ENCODE measurements at regions not wholly inside any gene's neighbourhood (a gene's known extent, or its start where the extent isn't known, plus 50 kb on each side); places are given as distances from the start of the nearest gene placed in this dataset.

- TF ChIP-seq, protein P1, sequence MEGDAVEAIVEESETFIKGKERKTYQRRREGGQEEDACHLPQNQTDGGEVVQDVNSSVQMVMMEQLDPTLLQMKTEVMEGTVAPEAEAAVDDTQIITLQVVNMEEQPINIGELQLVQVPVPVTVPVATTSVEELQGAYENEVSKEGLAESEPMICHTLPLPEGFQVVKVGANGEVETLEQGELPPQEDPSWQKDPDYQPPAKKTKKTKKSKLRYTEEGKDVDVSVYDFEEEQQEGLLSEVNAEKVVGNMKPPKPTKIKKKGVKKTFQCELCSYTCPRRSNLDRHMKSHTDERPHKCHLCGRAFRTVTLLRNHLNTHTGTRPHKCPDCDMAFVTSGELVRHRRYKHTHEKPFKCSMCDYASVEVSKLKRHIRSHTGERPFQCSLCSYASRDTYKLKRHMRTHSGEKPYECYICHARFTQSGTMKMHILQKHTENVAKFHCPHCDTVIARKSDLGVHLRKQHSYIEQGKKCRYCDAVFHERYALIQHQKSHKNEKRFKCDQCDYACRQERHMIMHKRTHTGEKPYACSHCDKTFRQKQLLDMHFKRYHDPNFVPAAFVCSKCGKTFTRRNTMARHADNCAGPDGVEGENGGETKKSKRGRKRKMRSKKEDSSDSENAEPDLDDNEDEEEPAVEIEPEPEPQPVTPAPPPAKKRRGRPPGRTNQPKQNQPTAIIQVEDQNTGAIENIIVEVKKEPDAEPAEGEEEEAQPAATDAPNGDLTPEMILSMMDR (optimal IDR thresholded peaks at IDR 0.05 in 1 of 3, IDR thresholded peaks at IDR 0.05 in 1 of 3, conservative IDR thresholded peaks at IDR 0.05 in 1 of 3; ENCODE audit: extremely low read depth in 1 of 3, insufficient read depth in 2 of 3, low read length in 3 of 3) = no peak
- TF ChIP-seq EZH2 (IDR thresholded peaks at IDR 0.05; ENCODE audit: low read length) = no peak
Measured at GRCh38 chr3:73835945-73836344, 211.2 kb upstream of the PDZRN3 start.
